GM21367 (cell line): ENCODE measurements at regions not wholly inside any gene's neighbourhood (a gene's known extent, or its start where the extent isn't known, plus 50 kb on each side); places are given as distances from the start of the nearest gene placed in this dataset.

ENCODE experiments used
- ATAC-seq: cut with Tn5 transposase; IDR thresholded peaks from one replicate; pipeline ENCODE4 v1.9.1; 2021; ENCODE audit not compliant: unreplicated experiment

- no peak for ATAC-seq
Measured at GRCh38 chr17:77590951-77591735, 367.4 kb upstream of the TNRC6C start.

DNA sequence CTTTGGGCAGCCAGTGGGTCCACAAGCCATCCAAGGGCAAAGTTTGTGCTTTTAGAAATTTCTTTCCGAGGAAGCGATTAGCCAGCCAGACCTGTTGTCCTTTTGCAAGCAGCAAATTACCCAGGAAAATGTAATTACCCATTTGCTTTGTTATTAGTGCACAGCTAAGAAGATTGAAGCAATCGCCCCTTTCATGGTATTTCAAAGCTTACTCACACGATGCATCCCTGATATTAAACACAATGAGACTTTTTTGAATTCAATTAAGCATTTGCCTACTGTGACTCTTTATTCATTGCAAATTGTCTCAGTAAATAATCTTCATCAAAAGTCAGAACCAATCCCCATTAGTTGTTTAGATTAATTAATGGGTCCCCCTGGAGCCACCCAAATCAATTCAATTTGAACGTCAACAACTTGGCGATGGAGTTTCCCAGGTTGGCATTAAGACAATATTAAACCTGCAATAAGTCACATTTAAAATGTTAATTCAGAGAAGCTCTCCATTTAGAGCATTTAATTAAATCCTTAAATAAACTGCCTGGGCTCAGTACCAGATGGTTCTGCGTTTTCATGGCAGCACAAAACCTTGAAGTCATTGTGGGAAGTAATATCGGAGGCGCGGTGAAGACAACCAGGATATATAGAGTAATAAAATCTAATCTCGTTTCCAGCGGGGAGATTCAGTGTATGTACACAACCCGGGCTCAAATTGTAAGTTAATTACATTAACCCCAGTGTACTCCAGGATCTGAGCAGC lies 366.2 kb upstream of the TNRC6C start:
- ATAC-seq, result no peak

GRCh38 chr17:77593081-77593480 lies 365.4 kb upstream of the TNRC6C start:
- ATAC-seq, result no peak

- ATAC-seq, result no peak
Measured at GRCh38 chr17:77594416-77595209, 363.9 kb upstream of the TNRC6C start.

DNA sequence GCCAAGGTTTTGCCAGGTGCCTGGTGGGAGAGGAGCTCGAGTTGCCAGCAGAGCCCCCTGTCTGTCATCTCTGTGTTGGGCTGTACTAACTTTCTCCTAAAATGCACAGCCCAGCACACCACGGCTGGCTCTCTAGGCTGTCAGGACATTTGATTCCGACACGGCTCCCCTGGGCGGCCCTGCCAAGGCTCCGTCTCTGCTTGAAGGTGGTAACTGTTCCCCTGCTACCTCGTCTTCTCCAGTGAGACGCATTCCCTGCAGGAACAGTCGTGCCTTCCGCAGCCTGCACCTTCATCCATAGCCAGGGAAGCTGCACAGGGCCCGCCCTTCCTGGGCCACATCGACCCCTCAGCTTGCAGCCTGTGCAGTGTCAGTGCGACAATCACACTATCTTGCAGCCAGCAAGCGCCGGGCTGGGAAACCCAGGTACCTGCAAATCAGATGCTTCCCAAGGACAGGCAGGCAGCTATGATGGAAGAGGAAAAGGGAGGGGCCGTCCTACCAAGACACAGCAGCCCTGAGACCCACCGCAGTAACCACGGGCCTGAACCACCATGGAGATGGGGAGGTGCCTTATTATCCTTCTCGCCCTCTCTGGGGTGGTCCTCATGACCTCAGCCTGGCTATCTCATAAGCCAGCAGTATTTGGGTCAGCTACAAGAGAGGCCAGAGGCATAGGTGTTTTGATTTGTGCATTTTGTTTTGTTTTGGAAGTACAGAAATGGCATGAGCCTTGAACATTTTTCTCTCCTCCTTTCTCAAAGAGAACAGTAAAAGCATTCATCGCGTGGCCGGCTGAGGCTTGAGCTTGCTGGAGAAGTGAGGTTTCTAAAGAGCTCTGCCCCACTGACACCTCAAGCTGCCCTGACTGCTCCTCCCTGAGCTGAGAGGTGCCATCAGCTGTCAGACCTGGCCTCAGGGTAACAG lies 361.7 kb upstream of the TNRC6C start:
- ATAC-seq, result no peak

GRCh38 chr17:77597418-77598240 lies 360.9 kb upstream of the TNRC6C start:
- no peak for ATAC-seq

- ATAC-seq, result no peak
Measured at GRCh38 chr17:77598241-77598620, 360.3 kb upstream of the TNRC6C start.

GRCh38 chr17:77599699-77600098 lies 358.8 kb upstream of the TNRC6C start:
- no peak for ATAC-seq

GRCh38 chr17:77600346-77600745 lies 358.2 kb upstream of the TNRC6C start:
- no peak for ATAC-seq

DNA sequence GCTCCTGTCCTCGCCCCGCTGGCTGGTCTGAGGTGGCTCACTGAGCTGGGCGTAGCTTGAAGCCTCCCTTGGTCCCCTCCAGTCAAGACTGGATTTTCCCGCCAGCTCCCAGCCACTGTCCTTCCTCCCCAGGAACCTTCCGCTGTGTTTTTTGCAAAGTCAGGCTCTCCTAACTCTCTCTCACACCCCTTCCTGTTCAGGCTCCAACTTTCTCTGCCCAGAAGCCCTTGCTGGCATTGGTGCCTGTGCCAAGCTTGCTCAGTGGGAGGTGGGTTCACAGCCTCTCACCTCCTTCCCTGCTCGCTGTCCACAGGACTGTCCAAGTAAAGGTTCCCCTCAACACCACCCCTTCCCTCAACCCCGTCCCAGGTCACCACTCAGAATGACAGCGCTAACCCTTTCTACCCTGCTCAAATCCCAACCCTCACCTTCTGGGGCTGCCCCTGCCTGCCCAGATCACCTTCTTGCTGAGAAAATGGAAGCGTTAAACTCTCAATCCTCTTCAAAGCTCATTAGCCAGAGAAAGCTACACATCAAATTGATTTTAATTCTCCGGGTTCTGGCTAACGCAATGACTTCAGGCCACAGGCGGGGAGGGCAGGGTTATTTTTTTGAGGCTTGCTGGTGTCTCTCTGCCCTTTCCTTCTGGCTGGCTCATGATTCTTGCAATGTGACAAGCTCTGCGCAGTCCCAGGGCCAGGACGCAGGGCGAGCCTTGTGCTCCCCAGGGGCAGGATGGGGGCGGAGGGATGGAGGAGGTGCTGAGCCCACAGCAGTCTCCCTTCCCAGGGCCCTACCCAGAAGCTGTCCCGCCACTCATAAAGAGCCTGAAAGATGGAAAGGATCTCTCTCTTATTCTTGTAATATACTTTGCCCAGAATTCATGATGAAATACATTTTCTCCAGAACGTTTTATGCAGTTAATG lies 357.2 kb upstream of the TNRC6C start:
- no peak for ATAC-seq

DNA sequence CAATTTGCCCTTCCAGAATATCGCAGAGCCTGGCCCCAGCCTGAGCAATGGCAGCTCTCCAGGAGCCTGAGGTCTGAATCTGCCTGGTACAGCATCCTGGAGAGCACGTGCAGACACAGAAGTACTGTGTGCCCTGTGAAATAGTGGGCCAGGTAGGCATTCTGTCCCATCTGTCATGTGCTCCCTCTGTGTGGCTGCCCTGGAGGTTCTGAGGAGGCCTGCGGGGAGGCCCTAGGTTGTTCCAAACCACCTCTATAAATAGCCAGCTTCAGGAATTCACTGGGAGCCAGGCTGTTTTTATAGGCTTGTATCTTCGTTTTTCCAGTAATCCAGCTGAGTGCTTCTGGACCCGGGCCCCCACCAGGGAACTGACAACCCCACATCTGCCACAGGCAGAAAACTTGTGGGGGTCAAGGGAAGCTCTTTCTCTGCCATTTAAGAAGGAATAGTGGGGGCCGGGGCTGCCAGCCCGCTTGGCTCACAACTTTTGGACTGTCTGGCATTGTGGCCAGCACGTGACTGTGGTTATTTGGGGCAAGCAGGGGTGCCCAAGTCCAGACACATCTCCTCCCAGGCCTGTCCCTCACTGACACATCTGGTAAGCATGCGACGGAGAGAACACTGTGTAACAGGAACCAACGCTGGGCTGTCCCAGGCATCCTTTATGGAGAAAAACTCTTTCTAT lies 356.3 kb upstream of the TNRC6C start:
- no peak for ATAC-seq

DNA sequence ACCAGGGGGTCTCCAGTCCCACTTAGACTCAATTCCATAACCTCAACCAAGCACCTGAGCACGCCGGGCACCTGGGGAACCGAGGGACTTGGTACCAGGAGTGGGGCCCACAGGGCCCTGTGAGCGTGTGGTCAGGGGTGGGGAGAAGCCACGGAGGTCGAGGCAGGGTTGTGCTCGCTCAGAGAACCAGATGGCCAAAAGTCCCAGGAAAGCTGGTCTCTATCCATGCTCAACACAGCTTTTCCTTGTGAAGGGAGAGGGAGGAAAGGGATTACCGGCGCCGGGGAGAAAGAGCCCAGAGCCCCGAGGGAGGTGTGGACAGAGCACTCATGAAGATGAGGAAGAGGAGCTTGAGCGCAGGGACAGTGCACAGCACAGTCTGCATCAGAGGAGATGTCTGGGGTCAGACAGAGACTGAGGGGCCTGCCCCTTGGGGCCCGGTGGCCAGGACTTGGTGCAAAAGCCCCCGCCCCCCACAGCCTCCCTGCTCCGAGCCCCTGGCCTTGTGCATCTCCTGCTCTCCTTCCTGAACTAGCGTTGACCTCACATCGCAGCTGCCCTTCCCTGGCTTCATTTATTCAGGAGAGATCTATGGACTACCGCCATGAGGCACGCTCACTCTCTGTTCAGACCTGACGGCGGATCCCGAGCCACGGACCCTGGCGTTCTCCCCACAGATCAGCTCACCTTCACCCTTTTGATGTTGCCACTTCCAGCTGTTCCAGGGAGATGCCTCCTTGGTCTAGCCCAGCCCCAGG lies 355.4 kb upstream of the TNRC6C start:
- no peak for ATAC-seq

GRCh38 chr17:77604301-77604972 lies 354.1 kb upstream of the TNRC6C start:
- ATAC-seq, result no peak

DNA sequence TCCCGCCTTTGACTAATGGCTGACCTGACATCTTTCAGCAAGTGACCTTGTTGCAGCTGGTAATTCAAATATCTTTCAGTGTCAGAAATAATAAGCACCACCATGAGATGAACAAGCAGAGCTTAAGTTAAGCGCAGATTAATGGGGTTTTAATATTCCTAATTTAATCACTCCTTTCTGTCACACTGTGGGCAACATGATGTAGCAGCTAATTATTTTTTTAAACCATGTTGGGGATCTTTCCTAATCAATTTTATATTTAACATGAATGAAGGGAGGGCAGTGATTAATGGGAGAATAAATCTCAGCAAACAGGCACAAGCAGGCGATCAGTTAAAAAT lies 353.6 kb upstream of the TNRC6C start:
- no peak for ATAC-seq

- ATAC-seq, result no peak
Measured at GRCh38 chr17:77606146-77606864, 352.2 kb upstream of the TNRC6C start.

GRCh38 chr17:77606865-77607210 lies 351.7 kb upstream of the TNRC6C start:
- ATAC-seq, result no peak
